ENCODE measurements at regions not wholly inside any gene's neighbourhood (a gene's known extent, or its start where the extent isn't known, plus 50 kb on each side); places are given as distances from the start of the nearest gene placed in this dataset.

GRCh38 chr6:145073811-145074210 is 661.5 kb downstream of the EPM2A start:
- TF ChIP-seq EZH2 (IDR thresholded peaks at IDR 0.05; ENCODE audit: borderline replicate concordance, insufficient read depth, low read depth, low read length, poor library complexity, severe bottlenecking): no peak
- TF ChIP-seq, protein P1, sequence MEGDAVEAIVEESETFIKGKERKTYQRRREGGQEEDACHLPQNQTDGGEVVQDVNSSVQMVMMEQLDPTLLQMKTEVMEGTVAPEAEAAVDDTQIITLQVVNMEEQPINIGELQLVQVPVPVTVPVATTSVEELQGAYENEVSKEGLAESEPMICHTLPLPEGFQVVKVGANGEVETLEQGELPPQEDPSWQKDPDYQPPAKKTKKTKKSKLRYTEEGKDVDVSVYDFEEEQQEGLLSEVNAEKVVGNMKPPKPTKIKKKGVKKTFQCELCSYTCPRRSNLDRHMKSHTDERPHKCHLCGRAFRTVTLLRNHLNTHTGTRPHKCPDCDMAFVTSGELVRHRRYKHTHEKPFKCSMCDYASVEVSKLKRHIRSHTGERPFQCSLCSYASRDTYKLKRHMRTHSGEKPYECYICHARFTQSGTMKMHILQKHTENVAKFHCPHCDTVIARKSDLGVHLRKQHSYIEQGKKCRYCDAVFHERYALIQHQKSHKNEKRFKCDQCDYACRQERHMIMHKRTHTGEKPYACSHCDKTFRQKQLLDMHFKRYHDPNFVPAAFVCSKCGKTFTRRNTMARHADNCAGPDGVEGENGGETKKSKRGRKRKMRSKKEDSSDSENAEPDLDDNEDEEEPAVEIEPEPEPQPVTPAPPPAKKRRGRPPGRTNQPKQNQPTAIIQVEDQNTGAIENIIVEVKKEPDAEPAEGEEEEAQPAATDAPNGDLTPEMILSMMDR (IDR thresholded peaks at IDR 0.05): no peak
